ENCODE measurements at regions not wholly inside any gene's neighbourhood (a gene's known extent, or its start where the extent isn't known, plus 50 kb on each side); places are given as distances from the start of the nearest gene placed in this dataset.

- TF ChIP-seq EZH2 (IDR thresholded peaks at IDR 0.05) (no peak), POLR2AphosphoS5 (IDR thresholded peaks at IDR 0.05; ENCODE audit: borderline replicate concordance, low read depth, low read length) (no peak)
Observed at GRCh38 chr5:99035942-99036341, 107.1 kb upstream of the CHD1 start.
